Stimulated activated CD4-positive, alpha-beta T cell treated with anti-CD3 and anti-CD28 coated beads, Interleukin-15, amount 100 ng/mL, for 48 hours (primary cell): ENCODE measurements at regions not wholly inside any gene's neighbourhood (a gene's known extent, or its start where the extent isn't known, plus 50 kb on each side); places are given as distances from the start of the nearest gene placed in this dataset.
"Not testable (repeated sequence)": the region's sequence is repeated elsewhere in the genome, so short reads cannot be mapped to it uniquely, and the experiment has no call there.

ENCODE experiments used
- DNase-seq, 2 donors: peaks; one replicate each; pipeline ENCODE4 v3.0.0-alpha.2; 2020; ENCODE audit warnings: low read depth in 2 of 2

DNA sequence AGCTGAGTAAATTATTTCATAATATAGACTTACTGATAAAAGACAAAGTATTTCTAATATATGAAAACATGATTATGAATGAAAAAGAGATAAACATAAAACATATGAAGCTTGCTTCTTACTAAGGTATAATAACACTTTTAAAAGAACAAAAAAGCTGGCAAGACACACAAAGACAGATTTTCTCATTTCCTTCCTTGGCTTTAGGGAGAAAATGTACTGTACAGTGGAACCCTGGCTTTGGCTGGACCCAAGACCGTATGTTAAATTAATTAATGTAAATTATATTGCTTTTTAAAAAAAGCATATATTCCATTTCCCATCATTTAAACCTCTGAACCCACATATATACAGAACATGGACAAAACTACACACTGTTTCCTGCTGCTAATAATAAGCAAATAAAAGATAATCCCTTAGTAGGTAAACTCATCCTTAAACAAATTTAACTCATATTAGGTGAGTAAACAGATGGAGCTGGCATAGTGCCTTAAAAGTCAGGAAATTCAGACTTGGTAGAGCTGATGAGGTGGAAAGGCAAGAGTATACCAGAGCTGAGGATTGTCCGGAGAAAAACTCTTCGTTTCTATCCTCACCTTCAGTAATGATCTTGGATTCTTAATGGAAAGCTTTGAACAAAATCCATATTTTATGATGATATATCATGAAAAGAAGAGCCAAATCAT, 1016.4 kb upstream of the KCND2 start:
- DNase-seq: no peak

GRCh38 chr7:119266790-119267189, 1006.2 kb upstream of the KCND2 start:
- DNase-seq: not testable (repeated sequence)

DNA sequence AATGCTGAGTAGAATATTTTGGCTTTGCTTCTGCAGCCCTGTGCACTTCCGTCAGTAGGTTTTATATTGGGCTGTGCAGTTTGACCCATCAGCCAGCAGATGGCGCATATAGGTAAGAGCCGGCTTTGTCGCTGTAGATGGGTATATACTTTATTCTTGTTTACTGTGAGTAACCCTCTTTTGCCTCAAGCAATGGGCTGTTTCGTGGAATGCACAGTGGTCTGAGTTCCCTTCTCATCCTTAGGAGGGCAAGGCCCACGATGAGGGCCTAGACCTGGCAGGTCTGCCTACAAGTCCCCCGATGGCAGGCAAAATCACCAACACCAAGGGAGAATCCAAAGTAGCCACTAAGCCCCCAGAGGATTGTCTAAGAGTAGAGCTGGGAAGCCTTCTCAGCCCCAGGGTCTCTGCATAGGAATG, 1002.9 kb upstream of the KCND2 start:
- peak in 1 of 2 donors; percentile 5 for DNase-seq

GRCh38 chr7:119270644-119271043, 1002.3 kb upstream of the KCND2 start:
- DNase-seq: no peak

- DNase-seq: no peak
Observed at GRCh38 chr7:119271147-119271779, 1001.7 kb upstream of the KCND2 start.

DNA sequence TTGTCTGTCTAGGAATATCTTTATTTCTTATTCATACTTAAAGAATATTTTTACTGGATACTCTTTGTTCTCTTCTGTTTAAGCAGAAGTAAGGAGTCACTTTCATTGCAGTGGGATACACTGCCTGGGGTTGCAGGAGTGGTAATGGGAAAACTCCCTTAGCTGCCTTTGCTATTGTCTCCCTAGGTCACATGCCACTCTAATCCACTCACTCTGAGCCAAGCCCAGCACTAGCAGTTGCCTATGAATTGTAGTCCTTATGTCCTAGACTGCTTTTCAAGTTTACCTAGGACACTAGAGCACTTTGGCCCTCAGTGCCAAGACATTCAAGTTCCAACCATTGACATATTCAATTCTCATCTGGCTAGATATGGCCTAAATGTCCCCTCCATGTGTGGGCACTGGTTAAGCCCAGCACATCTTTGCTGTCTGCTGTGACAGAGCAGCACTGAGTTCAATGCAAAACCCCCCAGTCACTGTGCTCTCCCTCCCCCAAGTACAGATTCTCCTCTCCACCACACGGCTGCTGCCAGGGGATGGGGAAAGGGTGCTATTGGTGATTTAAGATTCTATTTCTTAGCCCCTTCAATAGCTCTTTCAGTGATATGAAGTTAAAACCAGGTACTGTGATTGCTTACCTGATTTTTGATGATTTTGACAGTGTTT, 991.7 kb upstream of the KCND2 start:
- no peak for DNase-seq

DNA sequence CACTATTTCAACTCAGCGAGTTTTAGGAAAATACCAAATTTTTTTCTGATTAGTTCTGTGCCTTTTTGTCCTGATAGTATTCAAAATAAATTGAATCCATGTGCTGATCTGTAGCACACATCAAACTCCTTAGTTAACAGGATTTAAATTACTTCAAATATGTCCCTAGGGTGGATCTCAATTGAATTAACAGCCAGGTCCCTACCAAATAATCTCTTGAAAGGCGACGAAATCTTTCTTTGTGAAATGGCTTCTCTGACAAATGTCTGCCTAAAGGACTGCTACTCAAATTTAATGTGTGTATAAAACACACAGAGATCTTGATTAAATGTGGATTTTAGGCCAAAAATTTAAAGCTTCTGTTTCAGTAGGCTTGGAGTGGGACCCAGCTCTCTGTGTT, 989.6 kb upstream of the KCND2 start:
- DNase-seq: no peak

- no peak for DNase-seq
Observed at GRCh38 chr7:119288416-119288815, 984.6 kb upstream of the KCND2 start.

DNA sequence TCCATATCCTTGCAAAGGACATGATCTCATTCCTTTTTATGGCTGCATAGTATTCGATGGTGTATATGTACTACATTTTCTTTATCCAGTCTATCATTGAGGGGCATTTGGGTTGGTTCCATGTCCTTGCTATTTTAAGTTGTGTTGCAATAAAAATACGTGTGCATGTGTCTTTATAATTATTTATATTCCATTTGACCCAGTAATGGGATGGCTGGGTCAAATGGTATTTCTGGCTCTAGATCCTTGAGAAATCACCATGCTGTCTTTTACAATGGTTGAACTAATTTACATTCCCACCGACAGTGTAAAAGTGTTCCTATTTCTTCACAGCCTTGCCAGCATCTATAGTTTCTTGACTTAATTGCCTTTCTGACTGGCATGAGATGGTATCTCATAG, 972.6 kb upstream of the KCND2 start:
- not testable (repeated sequence) for DNase-seq

DNA sequence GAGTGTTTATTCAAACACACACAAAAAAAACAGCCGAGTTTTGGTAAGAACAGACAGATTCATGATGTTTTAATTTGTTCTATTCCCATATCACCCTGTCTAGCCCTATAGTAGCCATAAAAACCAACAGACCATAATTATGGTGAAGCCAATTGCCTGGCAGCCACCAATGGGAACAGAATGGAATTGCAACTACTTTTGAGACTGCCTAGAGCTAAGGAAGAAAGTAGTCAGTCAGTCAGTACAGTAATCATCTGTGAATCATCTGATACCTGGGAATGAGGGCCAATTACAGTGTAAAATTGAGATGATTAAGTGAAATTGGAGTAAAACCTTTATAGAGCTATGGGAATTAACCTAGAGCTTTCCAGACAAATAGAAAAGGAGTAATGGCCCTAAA, 952.7 kb upstream of the KCND2 start:
- no peak for DNase-seq

DNA sequence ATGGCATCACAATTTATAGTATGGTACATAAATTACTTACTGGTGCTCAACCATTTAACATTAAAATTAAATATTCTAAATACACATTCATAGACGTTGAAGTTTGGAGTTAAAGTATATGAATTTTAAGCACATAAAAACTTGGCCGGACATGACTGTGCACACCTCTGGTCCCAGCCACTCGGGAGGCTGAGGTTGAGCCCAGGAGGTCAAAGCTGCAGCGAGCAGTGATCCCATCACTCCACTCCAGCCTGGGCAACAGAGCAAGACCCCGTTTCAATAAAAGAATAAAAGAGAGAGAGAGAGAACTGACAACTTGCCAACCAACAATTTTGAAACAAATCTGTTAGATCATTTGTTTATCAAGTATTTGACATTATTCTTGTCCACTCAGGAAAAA, 943.3 kb upstream of the KCND2 start:
- no peak for DNase-seq

DNA sequence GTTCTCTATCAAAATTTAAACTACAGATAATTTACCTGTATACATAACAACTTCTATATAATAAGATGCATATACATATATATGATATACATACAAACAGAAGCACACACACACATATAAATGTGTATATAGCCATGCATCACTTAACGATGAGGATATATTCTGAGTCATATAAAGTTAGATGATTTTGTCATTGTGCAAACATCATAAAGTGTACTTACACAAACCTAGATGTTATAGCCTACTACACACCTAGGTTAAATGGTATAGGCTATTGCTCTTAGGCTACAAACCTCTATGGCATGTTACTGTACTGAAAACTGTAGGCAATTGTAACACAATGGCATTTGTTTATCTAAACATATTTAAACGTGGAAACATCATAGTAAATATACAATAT, 937.6 kb upstream of the KCND2 start:
- no peak for DNase-seq

DNA sequence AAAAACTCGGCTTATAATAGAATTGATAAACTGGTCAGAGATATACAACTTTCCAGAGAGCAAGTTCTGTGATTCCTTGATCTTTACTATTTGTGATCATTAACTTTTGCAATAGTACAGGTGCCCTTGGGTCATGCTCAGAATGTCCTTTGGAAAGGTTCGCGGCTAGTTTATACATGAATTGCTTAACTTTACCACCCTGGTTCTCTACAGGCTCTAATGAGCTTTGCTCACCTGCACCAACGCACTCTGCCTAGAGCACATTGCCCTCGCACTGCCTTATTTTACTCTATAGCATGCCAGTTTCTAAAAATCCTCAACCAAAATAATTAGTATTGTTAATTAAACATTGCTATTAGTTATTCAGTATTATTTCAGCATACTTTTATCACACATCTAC, 931.2 kb upstream of the KCND2 start:
- no peak for DNase-seq

GRCh38 chr7:119343289-119343688, 929.7 kb upstream of the KCND2 start:
- DNase-seq: no peak

GRCh38 chr7:119344466-119344865, 928.5 kb upstream of the KCND2 start:
- no peak for DNase-seq

- DNase-seq: no peak
Observed at GRCh38 chr7:119348491-119348890, 924.5 kb upstream of the KCND2 start.

DNA sequence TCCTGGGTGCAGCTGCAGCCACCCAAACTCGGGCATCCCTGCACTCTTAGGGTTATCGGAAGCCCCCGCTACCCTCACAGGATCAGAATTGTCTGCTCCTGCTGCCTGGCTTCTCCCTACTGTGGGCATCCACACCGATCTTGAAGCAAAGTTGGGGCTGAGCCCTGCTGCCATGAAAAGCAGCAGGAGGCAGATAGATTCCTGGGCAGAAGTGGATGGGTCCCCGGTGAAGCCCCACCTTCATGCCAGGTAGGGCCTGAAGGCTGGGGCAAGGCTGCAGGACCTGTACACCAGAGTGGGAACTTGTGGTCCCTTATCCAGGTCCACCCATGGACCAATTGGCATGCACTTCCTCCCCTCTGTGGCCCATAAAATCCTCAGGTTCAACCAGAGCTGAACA, 922.6 kb upstream of the KCND2 start:
- no peak for DNase-seq

DNA sequence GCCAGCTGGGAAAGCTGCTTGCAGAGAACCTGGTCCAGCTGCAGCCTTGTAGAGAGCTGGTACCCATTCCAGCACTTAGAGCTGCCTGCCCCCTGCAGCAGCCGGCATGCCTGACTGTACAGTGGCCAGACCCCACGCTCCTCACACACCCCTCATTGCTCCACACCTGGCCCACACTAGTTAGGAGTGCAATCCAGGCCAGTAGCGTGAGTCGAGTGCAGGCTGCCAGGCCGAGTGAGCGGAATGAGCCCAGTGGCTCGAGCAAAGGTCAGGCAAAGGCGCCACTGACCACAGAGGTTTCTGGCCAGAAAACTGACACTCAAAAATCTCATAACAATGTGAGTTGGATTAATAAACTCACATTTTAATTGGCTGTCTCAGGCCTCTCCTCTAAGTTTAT, 921.7 kb upstream of the KCND2 start:
- DNase-seq: no peak

DNA sequence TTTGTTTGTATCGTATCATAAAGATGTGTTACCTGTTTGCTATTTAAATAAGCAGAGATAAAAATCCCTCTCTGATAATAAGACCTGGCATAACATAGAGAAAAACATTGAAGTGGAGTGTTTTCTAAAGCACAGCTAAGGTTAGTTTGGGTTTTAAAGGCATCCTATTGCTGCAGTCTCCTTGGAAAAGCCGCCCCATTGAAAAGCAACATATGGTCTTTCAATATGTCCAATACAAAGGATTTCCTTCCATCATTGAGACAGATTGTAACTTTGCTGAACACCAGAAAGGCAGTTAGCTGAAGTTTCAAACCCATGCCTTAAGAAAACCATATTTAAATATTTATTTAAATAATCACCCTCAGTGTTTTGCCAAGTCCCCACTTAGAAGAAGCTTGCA, 898.5 kb upstream of the KCND2 start:
- DNase-seq: no peak

- no peak for DNase-seq
Observed at GRCh38 chr7:119377861-119378260, 895.1 kb upstream of the KCND2 start.

DNA sequence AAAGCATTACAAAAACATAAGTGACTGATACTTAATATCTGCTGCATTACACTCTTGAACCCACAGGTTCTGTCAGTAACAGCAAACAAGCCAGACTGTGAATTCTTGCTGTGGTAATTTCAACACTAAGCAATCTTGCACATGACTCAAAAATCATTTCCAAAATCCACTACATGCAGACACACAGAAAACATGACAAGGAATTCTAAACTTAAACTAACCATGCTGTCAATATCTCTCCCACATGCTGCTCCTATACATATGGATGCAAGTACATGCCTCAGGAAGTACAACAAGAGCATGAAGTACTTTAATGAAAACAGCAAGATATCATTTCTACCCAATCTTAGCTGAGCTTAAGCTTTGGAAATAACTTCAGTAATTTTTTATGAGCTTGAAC, 890.2 kb upstream of the KCND2 start:
- no peak for DNase-seq

DNA sequence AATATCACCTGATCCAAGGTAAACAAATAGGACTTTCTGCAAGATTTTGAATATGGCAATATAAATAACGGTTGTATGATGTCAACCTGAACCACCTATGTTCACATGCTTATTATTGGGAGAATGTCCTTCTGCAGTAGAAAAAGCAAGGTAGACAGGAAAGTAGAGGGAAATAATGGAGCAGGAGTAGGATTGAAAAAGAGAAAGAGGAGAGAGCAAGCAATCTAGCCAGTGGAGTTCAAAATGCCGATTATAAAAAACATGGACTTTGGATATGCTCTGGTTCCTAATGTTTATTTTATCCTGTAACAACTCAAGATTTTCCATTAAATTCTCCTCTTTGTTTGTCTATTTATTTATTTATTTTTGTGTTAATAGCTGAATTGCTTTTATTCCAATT, 878.0 kb upstream of the KCND2 start:
- no peak for DNase-seq

GRCh38 chr7:119397156-119397555, 875.8 kb upstream of the KCND2 start:
- no peak for DNase-seq
